Osteoblast (primary cell): ENCODE measurements at regions not wholly inside any gene's neighbourhood (a gene's known extent, or its start where the extent isn't known, plus 50 kb on each side); places are given as distances from the start of the nearest gene placed in this dataset.

Experiments used
- DNase-seq: peaks from one replicate; pipeline ENCODE4 v3.0.0; 2011; ENCODE audit warnings: low spot score, mixed read lengths; ENCODE audit not compliant: insufficient read length; ENCODE audit errors: missing footprints
- H2AFZ ChIP-seq: 2 replicates; pipeline ENCODE4 v1.6.0; 2011; ENCODE audit warnings: mild to moderate bottlenecking, low read length
- H3K27ac ChIP-seq: 2 replicates; pipeline ENCODE4 v1.5.1; 2011; ENCODE audit warnings: mild to moderate bottlenecking, low read depth, low read length, moderate library complexity
- H3K27me3 ChIP-seq: 2 replicates; pipeline ENCODE4 v1.6.0; 2012; ENCODE audit warnings: mild to moderate bottlenecking, control low read depth, inconsistent platforms, low read length, moderate library complexity; ENCODE audit not compliant: insufficient read depth
- H3K36me3 ChIP-seq: 2 replicates; pipeline ENCODE4 v1.5.1; 2011; ENCODE audit warnings: mild to moderate bottlenecking, low read length, control low read depth, moderate library complexity; ENCODE audit not compliant: insufficient read depth
- H3K4me1 ChIP-seq: 2 replicates; pipeline ENCODE4 v1.5.1; 2011; ENCODE audit warnings: mild to moderate bottlenecking, low read length, control low read depth, moderate library complexity; ENCODE audit not compliant: insufficient read depth
- H3K4me2 ChIP-seq: 2 replicates; pipeline ENCODE4 v1.6.0; 2011; ENCODE audit warnings: mild to moderate bottlenecking, low read length; ENCODE audit not compliant: insufficient read depth
- H3K4me3 ChIP-seq: fragments of 200-600 bp; sonication (generic); 3 replicates; pipeline ENCODE4 v1.5.1; 2012; ENCODE audit warnings: mild to moderate bottlenecking, low read length, inconsistent platforms; ENCODE audit not compliant: insufficient read depth
- H3K79me2 ChIP-seq: 2 replicates; pipeline ENCODE4 v1.6.0; 2012; ENCODE audit warnings: mild to moderate bottlenecking, low read length, control low read depth, inconsistent platforms; ENCODE audit not compliant: insufficient read depth
- H3K9me3 ChIP-seq: 2 replicates; pipeline ENCODE4 v1.5.1; 2011; ENCODE audit warnings: low read depth, low read length, control low read depth
- H4K20me1 ChIP-seq: 2 replicates; pipeline ENCODE4 v1.6.0; 2012; ENCODE audit warnings: mild to moderate bottlenecking, low read length, control low read depth; ENCODE audit not compliant: insufficient read depth
- TF ChIP-seq, protein P1 (sequence below): IDR thresholded peaks from 2 replicates; pipeline ENCODE4 v1.5.1; 2011; ENCODE audit warnings: mild to moderate bottlenecking, low read depth, low read length, moderate library complexity; ENCODE audit errors: extremely low read depth

DNA sequence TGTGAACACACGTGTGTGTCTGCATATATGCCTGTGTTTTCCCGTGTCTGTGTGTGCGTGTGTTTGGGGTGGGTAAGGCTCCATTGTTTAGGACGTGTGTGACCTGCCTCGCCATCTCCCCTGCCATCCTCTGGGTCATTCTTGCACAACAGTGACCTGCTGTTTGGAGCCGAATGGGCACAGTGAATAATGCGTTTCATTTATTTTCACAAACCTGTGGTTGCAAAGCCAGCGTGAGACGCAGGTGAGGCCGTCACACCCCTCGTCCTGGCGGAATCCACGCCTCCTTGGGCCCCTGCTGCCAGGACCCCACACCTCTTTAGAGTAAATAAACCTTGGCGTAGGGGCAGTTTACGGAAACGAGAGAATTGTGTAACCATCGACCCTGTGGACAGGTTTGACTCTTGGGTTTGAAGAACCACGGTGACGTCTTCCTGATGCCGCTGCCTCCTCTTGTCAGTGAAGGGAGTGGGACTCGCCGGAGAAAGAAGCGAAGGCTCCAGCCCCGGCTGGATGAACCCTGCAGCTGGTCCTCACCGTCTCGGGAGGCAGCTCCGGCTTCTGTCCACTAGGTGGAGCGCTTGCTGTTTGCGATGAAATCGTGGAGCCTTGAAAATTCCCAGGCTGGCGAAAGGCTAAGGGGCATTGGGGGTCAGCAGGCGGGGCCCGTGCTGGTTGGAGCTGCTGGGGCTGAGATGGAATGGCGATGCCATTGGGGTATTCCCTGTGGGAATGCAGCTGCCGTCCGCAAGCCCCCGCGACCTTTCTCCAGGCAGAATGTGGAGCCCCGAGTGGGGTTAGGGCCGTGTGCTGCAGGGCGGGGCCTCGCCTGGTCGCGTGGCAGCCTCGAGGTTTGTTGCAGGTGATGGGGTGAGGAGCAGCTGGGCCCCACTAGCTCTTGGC is 81.1 kb downstream of the RTP5 start:
- H3K27ac ChIP-seq = no peak overlapping the region
- H3K36me3 ChIP-seq = no peaks in the 10 kb centered on the region
- peak overlapping the region; percentile 36 for H3K4me2 ChIP-seq
- peaks cover 11% of the 10 kb centered on the region for H4K20me1 ChIP-seq
- peaks cover 2% of the 10 kb centered on the region for H3K4me1 ChIP-seq
- peak; percentile 98 for DNase-seq
- peaks cover 4% of the 10 kb centered on the region for H3K27me3 ChIP-seq
- TF ChIP-seq, protein P1, sequence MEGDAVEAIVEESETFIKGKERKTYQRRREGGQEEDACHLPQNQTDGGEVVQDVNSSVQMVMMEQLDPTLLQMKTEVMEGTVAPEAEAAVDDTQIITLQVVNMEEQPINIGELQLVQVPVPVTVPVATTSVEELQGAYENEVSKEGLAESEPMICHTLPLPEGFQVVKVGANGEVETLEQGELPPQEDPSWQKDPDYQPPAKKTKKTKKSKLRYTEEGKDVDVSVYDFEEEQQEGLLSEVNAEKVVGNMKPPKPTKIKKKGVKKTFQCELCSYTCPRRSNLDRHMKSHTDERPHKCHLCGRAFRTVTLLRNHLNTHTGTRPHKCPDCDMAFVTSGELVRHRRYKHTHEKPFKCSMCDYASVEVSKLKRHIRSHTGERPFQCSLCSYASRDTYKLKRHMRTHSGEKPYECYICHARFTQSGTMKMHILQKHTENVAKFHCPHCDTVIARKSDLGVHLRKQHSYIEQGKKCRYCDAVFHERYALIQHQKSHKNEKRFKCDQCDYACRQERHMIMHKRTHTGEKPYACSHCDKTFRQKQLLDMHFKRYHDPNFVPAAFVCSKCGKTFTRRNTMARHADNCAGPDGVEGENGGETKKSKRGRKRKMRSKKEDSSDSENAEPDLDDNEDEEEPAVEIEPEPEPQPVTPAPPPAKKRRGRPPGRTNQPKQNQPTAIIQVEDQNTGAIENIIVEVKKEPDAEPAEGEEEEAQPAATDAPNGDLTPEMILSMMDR = peak; percentile 89
- H3K79me2 ChIP-seq = no peaks in the 10 kb centered on the region
- H3K9me3 ChIP-seq = no peaks in the 10 kb centered on the region
- H3K4me3 ChIP-seq = no peak overlapping the region
- no peak overlapping the region for H2AFZ ChIP-seq

DNA sequence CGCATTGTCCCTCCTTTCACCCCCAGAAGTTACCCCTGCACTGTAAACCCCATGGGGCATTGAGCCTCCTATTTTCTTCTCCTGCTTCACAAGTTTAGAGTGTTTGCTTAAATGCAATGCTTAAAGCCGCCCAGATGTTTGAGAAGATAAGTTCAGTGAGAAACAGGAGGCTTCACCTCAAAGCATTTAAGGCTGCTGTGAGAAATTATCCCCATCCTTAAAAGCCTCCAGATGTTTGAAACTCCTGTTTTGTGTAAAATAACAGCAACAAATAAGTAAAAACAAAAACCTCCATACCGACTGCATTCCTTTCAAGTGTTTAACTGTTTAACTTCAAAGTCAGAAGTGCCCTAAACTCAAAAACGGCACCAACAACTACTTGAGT is 81.8 kb downstream of the RTP5 start:
- Histone ChIP-seq H3K27ac (no peak overlapping the region), H4K20me1 (peaks cover 11% of the 10 kb centered on the region), H2AFZ (no peak overlapping the region), H3K36me3 (no peaks in the 10 kb centered on the region), H3K9me3 (no peaks in the 10 kb centered on the region), H3K4me2 (no peak overlapping the region), H3K27me3 (peaks cover 4% of the 10 kb centered on the region), H3K4me1 (peaks cover 2% of the 10 kb centered on the region), H3K79me2 (no peaks in the 10 kb centered on the region), H3K4me3 (no peak overlapping the region)
- TF ChIP-seq, protein P1 = no peak
- DNase-seq = peak; percentile 76

DNA sequence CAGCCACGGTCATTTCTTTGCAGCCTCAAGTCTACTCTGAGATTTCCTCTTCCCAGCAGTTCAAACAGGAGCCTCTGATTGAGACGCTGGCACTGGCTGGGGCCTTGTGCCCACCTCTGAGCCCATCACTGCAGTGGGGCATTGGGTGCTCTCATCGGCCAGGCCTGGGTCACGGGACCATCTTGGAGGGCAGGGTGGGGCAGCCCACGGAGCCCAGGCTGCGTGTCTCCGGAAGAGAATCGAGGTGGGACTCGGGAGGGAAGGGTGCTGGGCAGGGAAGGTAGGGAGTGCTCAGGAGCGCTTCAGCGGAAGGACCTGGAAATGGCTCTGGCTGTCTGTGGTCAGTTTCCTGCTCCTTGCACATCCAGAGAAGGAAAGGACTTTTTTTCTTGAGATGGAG is 82.4 kb downstream of the RTP5 start:
- TF ChIP-seq, protein P1 = no peak
- H3K36me3 ChIP-seq = no peaks in the 10 kb centered on the region

DNA sequence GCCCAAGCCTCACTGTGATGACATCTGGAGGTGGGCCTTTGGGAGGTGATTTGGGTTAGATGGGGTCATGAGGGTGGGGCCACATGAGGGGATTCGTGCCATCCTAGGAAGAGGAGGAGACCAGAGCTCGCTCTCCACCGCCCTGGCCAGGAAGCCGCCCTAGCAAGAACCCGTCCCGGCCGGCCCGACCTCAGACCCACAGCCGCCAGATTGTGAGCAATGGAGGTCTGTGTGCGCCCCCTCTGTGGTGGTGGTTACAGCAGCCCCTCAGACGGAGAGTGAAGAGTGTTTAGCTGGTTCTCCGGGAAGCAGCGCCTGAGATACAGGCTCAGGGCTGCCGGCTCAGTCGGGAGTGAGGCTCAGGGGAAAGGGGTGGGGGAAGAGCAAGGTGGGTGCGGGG is 83.3 kb downstream of the RTP5 start:
- Histone ChIP-seq H3K4me1 (peaks cover 2% of the 10 kb centered on the region), H2AFZ (no peak overlapping the region), H3K36me3 (no peaks in the 10 kb centered on the region), H3K27ac (no peak overlapping the region), H3K4me2 (no peak overlapping the region), H3K27me3 (peaks cover 4% of the 10 kb centered on the region), H3K79me2 (no peaks in the 10 kb centered on the region), H3K9me3 (no peaks in the 10 kb centered on the region), H4K20me1 (peaks cover 11% of the 10 kb centered on the region), H3K4me3 (no peak overlapping the region)
- DNase-seq = peak; percentile 58
- TF ChIP-seq, protein P1 = no peak

More for the DNA sequence above, 82.4 kb downstream of the RTP5 start:
- peaks cover 2% of the 10 kb centered on the region for H3K4me1 ChIP-seq
- peak; percentile 69 for DNase-seq
- H3K4me2 ChIP-seq = no peak overlapping the region
- H3K79me2 ChIP-seq = no peaks in the 10 kb centered on the region
- H3K27ac ChIP-seq = no peak overlapping the region
- H4K20me1 ChIP-seq = peaks cover 11% of the 10 kb centered on the region
- peaks cover 4% of the 10 kb centered on the region for H3K27me3 ChIP-seq
- H3K9me3 ChIP-seq = no peaks in the 10 kb centered on the region
- H3K4me3 ChIP-seq = no peak overlapping the region
- no peak overlapping the region for H2AFZ ChIP-seq
